Tibial artery (tissue), 4 donors: ENCODE measurements at regions not wholly inside any gene's neighbourhood (a gene's known extent, or its start where the extent isn't known, plus 50 kb on each side); places are given as distances from the start of the nearest gene placed in this dataset.

Source experiments
- DNase-seq, 2 donors: peaks; one replicate each; pipeline ENCODE4 v3.0.0-alpha.2; 2019
- H3K27ac ChIP-seq, 2 donors: fragments of 200-600 bp; sonication (generic) in 1 of 2; 1 replicate in 1 of 2; 2 replicates in 1 of 2; pipeline ENCODE4 v1.5.1; 2018 to 2019; ENCODE audit warnings: mild to moderate bottlenecking in 1 of 2
- H3K27me3 ChIP-seq, 2 donors: fragments of 200-600 bp; sonication (generic) in 1 of 2; one replicate each; pipeline versions ENCODE4 v1.5.1 to v1.6.0; 2016 to 2019
- H3K36me3 ChIP-seq, 3 donors: fragments of 200-600 bp; sonication (generic) in 2 of 3; one replicate each; pipeline ENCODE4 v1.5.1; 2016 to 2019; ENCODE audit warnings: mild to moderate bottlenecking in 2 of 3
- H3K4me1 ChIP-seq, 4 donors: fragments of 200-600 bp; sonication (generic) in 2 of 4; 1 replicate in 3 of 4; 2 replicates in 1 of 4; pipeline ENCODE4 v1.5.1; 2016 to 2019
- H3K4me3 ChIP-seq, 2 donors: fragments of 200-600 bp; sonication (generic) in 1 of 2; 1 replicate in 1 of 2; 2 replicates in 1 of 2; pipeline ENCODE4 v1.5.1; 2018 to 2019; ENCODE audit warnings: mild to moderate bottlenecking in 2 of 2
- H3K9me3 ChIP-seq, 3 donors: fragments of 200-600 bp; sonication (generic) in 1 of 3; one replicate each; pipeline ENCODE4 v1.5.1; 2016 to 2019
- CTCF ChIP-seq, 2 experiments: fragments of 200-600 bp in 1 of 2; fragments of 450-650 bp in 1 of 2; IDR thresholded peaks; one replicate each; pipeline ENCODE4 v1.5.1; 2017 to 2019; ENCODE audit warnings: antibody characterized with exemption in 2 of 2, mild to moderate bottlenecking in 1 of 2, moderate library complexity in 1 of 2
- intact Hi-C: fragments of 100-400 bp; cut with DNase I; formaldehyde crosslinking; loops from one replicate; pipeline ENCODE4 v1.15.0; 2023; ENCODE audit warnings: low total_unique reads

GRCh38 chr4:59243038-59243437 lies 1957.1 kb upstream of the ADGRL3 start:
- Histone ChIP-seq H3K36me3 (no peaks in the 10 kb centered on the region), H3K27ac (no peak overlapping the region), H3K27me3 (no peaks in the 10 kb centered on the region), H3K4me1 (no peaks in the 10 kb centered on the region), H3K9me3 (no peaks in the 10 kb centered on the region), H3K4me3 (no peak overlapping the region)
- intact Hi-C loops, result no loop called here
- TF ChIP-seq CTCF (IDR thresholded peaks at IDR 0.05), result no peak
- no peak for DNase-seq

- no peak overlapping the region for H3K27ac ChIP-seq
- H3K9me3 ChIP-seq, result no peaks in the 10 kb centered on the region
- DNase-seq, result no peak
- H3K36me3 ChIP-seq, result no peaks in the 10 kb centered on the region
- no peaks in the 10 kb centered on the region for H3K27me3 ChIP-seq
- intact Hi-C loops, result no loop called here
- TF ChIP-seq CTCF (IDR thresholded peaks at IDR 0.05), result peak in 1 of 2 experiments; percentile 29
- no peak overlapping the region for H3K4me3 ChIP-seq
- H3K4me1 ChIP-seq, result no peaks in the 10 kb centered on the region
Measured at GRCh38 chr4:59247032-59247431, 1953.1 kb upstream of the ADGRL3 start.

- Histone ChIP-seq H3K4me3 (no peak overlapping the region), H3K4me1 (no peaks in the 10 kb centered on the region), H3K27me3 (no peaks in the 10 kb centered on the region), H3K36me3 (no peaks in the 10 kb centered on the region), H3K9me3 (no peaks in the 10 kb centered on the region), H3K27ac (no peak overlapping the region)
- no peak for DNase-seq
- intact Hi-C loops, result no loop called here
- no peak for TF ChIP-seq CTCF (IDR thresholded peaks at IDR 0.05)
Measured at GRCh38 chr4:59248313-59248712, 1951.8 kb upstream of the ADGRL3 start.

DNA sequence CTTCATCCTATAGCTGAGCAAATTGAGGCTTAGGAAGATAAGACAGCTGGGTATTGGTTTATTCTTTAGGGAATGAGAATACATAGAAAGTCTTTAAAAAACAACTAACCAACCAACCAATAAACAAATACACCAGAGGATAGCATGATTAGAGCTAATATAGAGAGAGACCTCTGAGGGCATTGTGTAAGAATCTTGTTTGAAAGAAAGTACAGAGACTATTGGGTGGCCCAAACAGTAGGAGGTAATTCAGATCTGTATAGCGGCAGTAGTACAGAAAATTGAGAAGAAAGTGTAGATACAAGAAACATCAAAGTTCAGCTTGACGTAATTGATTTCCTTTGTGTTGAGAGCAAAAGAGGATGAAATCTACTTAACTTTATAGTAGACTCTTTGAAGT lies 1951.0 kb upstream of the ADGRL3 start:
- H3K9me3 ChIP-seq, result no peaks in the 10 kb centered on the region
- H3K27ac ChIP-seq, result no peak overlapping the region
- no peak overlapping the region for H3K4me3 ChIP-seq
- TF ChIP-seq CTCF (IDR thresholded peaks at IDR 0.05), result no peak
- no peaks in the 10 kb centered on the region for H3K4me1 ChIP-seq
- no peaks in the 10 kb centered on the region for H3K36me3 ChIP-seq
- no peak for DNase-seq
- intact Hi-C loops, result no loop called here
- no peaks in the 10 kb centered on the region for H3K27me3 ChIP-seq

GRCh38 chr4:59258002-59258401 lies 1942.1 kb upstream of the ADGRL3 start:
- Histone ChIP-seq H3K4me1 (peaks cover 0 to 14% (median 0%) of the 10 kb centered on the region in 4 donors), H3K36me3 (no peaks in the 10 kb centered on the region), H3K9me3 (no peaks in the 10 kb centered on the region), H3K27me3 (no peaks in the 10 kb centered on the region), H3K4me3 (no peak overlapping the region), H3K27ac (no peak overlapping the region)
- TF ChIP-seq CTCF (IDR thresholded peaks at IDR 0.05), result no peak
- no peak for DNase-seq
- intact Hi-C loops, result no loop called here

DNA sequence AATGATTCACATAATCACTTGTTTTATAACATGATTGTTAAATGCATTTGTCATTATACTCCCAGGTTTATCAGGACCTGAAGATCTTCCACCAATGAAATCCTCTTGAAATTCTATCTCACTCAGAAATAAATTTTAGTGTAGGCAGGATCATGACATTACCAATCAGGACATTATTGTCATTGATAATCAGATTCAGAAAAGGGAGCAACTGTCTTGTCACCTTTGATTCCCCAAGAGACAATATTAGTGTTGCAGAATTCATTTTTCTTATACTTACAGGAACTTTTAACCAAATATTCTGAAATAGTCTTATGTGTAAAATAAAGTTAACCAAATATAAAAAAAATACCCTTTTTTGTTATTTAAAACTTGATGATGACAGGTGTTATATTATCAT lies 1892.5 kb upstream of the ADGRL3 start:
- intact Hi-C loops, result no loop called here
- TF ChIP-seq CTCF (IDR thresholded peaks at IDR 0.05), result no peak
- H3K27me3 ChIP-seq, result no peaks in the 10 kb centered on the region
- H3K4me1 ChIP-seq, result no peaks in the 10 kb centered on the region
- no peaks in the 10 kb centered on the region for H3K36me3 ChIP-seq
- no peaks in the 10 kb centered on the region for H3K9me3 ChIP-seq
- DNase-seq, result no peak
- H3K4me3 ChIP-seq, result no peak overlapping the region
- no peak overlapping the region for H3K27ac ChIP-seq
